Retina (tissue), 1 donor: ENCODE measurements at regions not wholly inside any gene's neighbourhood (a gene's known extent, or its start where the extent isn't known, plus 50 kb on each side); places are given as distances from the start of the nearest gene placed in this dataset.
"Not testable (repeated sequence)": the region's sequence is repeated elsewhere in the genome, so short reads cannot be mapped to it uniquely, and the experiment has no call there.

Experiments used
- DNase-seq: peaks from one replicate; pipeline ENCODE4 v3.0.0-alpha.2; 2016

GRCh38 chr3:168747697-168748096 lies 652.0 kb upstream of the GOLIM4 start:
- no peak for DNase-seq

- DNase-seq, result no peak
Observed at GRCh38 chr3:168738527-168739325, 643.0 kb upstream of the GOLIM4 start.

GRCh38 chr3:168736202-168736601 lies 640.5 kb upstream of the GOLIM4 start:
- no peak for DNase-seq

- no peak for DNase-seq
Observed at GRCh38 chr3:168730073-168730472, 634.3 kb upstream of the GOLIM4 start.

GRCh38 chr3:168722091-168722490 lies 626.4 kb upstream of the GOLIM4 start:
- no peak for DNase-seq

GRCh38 chr3:168714609-168715240 lies 619.0 kb upstream of the GOLIM4 start:
- DNase-seq, result no peak

- no peak for DNase-seq
Observed at GRCh38 chr3:168709073-168709472, 613.3 kb upstream of the GOLIM4 start.

GRCh38 chr3:168707900-168708299 lies 612.2 kb upstream of the GOLIM4 start:
- DNase-seq, result no peak

- no peak for DNase-seq
Observed at GRCh38 chr3:168705412-168705811, 609.7 kb upstream of the GOLIM4 start.

GRCh38 chr3:168696051-168696450 lies 600.3 kb upstream of the GOLIM4 start:
- DNase-seq, result no peak

GRCh38 chr3:168693870-168694269 lies 598.1 kb upstream of the GOLIM4 start:
- DNase-seq, result no peak

GRCh38 chr3:168688267-168688666 lies 592.5 kb upstream of the GOLIM4 start:
- DNase-seq, result no peak

GRCh38 chr3:168684519-168684918 lies 588.8 kb upstream of the GOLIM4 start:
- no peak for DNase-seq

GRCh38 chr3:168678730-168679129 lies 583.0 kb upstream of the GOLIM4 start:
- no peak for DNase-seq

- DNase-seq, result no peak
Observed at GRCh38 chr3:168671091-168671490, 575.4 kb upstream of the GOLIM4 start.

- DNase-seq, result not testable (repeated sequence)
Observed at GRCh38 chr3:168660879-168661657, 565.3 kb upstream of the GOLIM4 start.

GRCh38 chr3:168659015-168659414 lies 563.3 kb upstream of the GOLIM4 start:
- DNase-seq, result no peak

- no peak for DNase-seq
Observed at GRCh38 chr3:168655611-168656010, 559.9 kb upstream of the GOLIM4 start.

- no peak for DNase-seq
Observed at GRCh38 chr3:168654700-168655099, 559.0 kb upstream of the GOLIM4 start.

GRCh38 chr3:168653255-168653654 lies 557.5 kb upstream of the GOLIM4 start:
- no peak for DNase-seq

- no peak for DNase-seq
Observed at GRCh38 chr3:168648321-168648720, 552.6 kb upstream of the GOLIM4 start.

GRCh38 chr3:168647582-168647981 lies 551.9 kb upstream of the GOLIM4 start:
- no peak for DNase-seq

- DNase-seq, result peak; percentile 25
Observed at GRCh38 chr3:168645180-168645579, 549.5 kb upstream of the GOLIM4 start.

- no peak for DNase-seq
Observed at GRCh38 chr3:168628549-168628948, 532.8 kb upstream of the GOLIM4 start.
